ENCODE measurements at regions not wholly inside any gene's neighbourhood (a gene's known extent, or its start where the extent isn't known, plus 50 kb on each side); places are given as distances from the start of the nearest gene placed in this dataset.

GRCh38 chr12:20220339-20220738 lies 148.0 kb upstream of the PDE3A start:
- Histone ChIP-seq H3K4me2 (ENCODE audit: low read depth, low read length) (no peak overlapping the region), H3K56ac (ENCODE audit: extremely low read depth, insufficient read depth, low read length) (no peak overlapping the region), H2BK20ac (ENCODE audit: low read depth, low read length) (no peak overlapping the region), H3K18ac (ENCODE audit: low read depth, low read length) (no peak overlapping the region), H3K23ac (ENCODE audit: low read depth, low read length) (no peak overlapping the region), H2BK15ac (ENCODE audit: low read depth, low read length) (no peak overlapping the region), H2AK9ac (replicated peaks; ENCODE audit: low read depth, low read length, poor library complexity) (no peak overlapping the region), H3K79me1 (ENCODE audit: low read depth in 1 of 2, low read length in 2 of 2) (no peaks in the 10 kb centered on the region), H3K4ac (ENCODE audit: low read depth, low read length) (no peak overlapping the region), H3K9ac (ENCODE audit: low read depth, low read length) (no peak overlapping the region), H4K91ac (ENCODE audit: insufficient read depth, low read depth, low read length) (no peak overlapping the region), H3K36me3 (ENCODE audit: control insufficient read depth, insufficient read depth, low read length) (no peaks in the 10 kb centered on the region), H4K8ac (ENCODE audit: low read depth in 2 of 2, low read length in 2 of 2) (no peak overlapping the region), H3K4me3 (ENCODE audit: insufficient read depth, low read depth, low read length) (no peak overlapping the region), H4K5ac (ENCODE audit: low read depth, low read length) (no peak overlapping the region), H2BK120ac (ENCODE audit: low read depth, low read length) (no peak overlapping the region), H2AK5ac (ENCODE audit: low read depth, low read length) (no peak overlapping the region), H3K27me3 (ENCODE audit: control insufficient read depth, insufficient read depth, low read length) (no peaks in the 10 kb centered on the region), H3K14ac (replicated peaks; ENCODE audit: low read depth, low read length) (no peak overlapping the region), H2BK5ac (ENCODE audit: low read depth, low read length, poor library complexity, severe bottlenecking) (no peak overlapping the region), H2AFZ (replicated peaks; ENCODE audit: low read length, poor library complexity) (no peak overlapping the region), H3K9me1 (ENCODE audit: insufficient read depth, low read length) (no peaks in the 10 kb centered on the region), H4K20me1 (ENCODE audit: insufficient read depth, low read length) (no peaks in the 10 kb centered on the region), H3K27ac (ENCODE audit: insufficient read depth, low read length) (no peak overlapping the region), H3K9me3 (ENCODE audit: control insufficient read depth, insufficient read depth, low read length) (no peaks in the 10 kb centered on the region), H3K4me1 (ENCODE audit: control insufficient read depth, insufficient read depth, low read length) (no peaks in the 10 kb centered on the region)
- CTCF ChIA-PET: no interaction called here
- no TSS peak for BruUV-seq (replicated peaks)
- in situ Hi-C loops (cut with MboI; ENCODE audit: low sequenced_read_pairs) (loop anchor here (25.0 kb wide), 1 partner anchor 308 kb away; no protein-coding TSS in a partner anchor), dilution Hi-C loops (cut with HindIII; ENCODE audit: low sequenced_read_pairs, unreplicated experiment) (no loop called here), intact Hi-C loops (cut with micrococcal nuclease) (loop anchor here (10.0 kb wide), 1 partner anchor 306 kb away; no protein-coding TSS in a partner anchor)
- DNase-seq (peak; percentile 34), ATAC-seq (ENCODE audit: low read depth) (0 out of 2 replicates have a peak, but pooled peaks have one; percentile 17)
- TF ChIP-seq MAZ (IDR thresholded peaks at IDR 0.05; ENCODE audit: borderline replicate concordance, low read depth, low read length) (no peak), MAFK (IDR thresholded peaks at IDR 0.05; ENCODE audit: low read depth, low read length) (no peak), MXI1 (IDR thresholded peaks at IDR 0.05; ENCODE audit: borderline replicate concordance, low read depth, low read length) (no peak), BHLHE40 (IDR thresholded peaks at IDR 0.05; ENCODE audit: low read depth, low read length) (no peak), CTCF (conservative IDR thresholded peaks at IDR 0.05; ENCODE audit: low read depth, low read length) (peak; percentile 34; the same call in 1 of the 2 replicates), RAD21 (IDR thresholded peaks at IDR 0.05; ENCODE audit: low read length) (peak; percentile 45), NFE2L2 (IDR thresholded peaks at IDR 0.05; ENCODE audit: low read depth, low read length) (no peak), RFX5 (IDR thresholded peaks at IDR 0.05; ENCODE audit: low read depth, low read length) (no peak), SMC3 (IDR thresholded peaks at IDR 0.05; ENCODE audit: low read depth, low read length) (0 out of 2 replicates have a peak, but pooled peaks have one; percentile 11), RCOR1 (IDR thresholded peaks at IDR 0.05; ENCODE audit: insufficient replicate concordance, low read length) (no peak), CEBPB (IDR thresholded peaks at IDR 0.05; ENCODE audit: low read depth, low read length) (no peak), POLR2A (IDR thresholded peaks at IDR 0.05; ENCODE audit: low read depth, low read length) (no peak), FOS (IDR thresholded peaks at IDR 0.05; ENCODE audit: low read depth, low read length) (no peak), ELK1 (IDR thresholded peaks at IDR 0.05; ENCODE audit: borderline replicate concordance, low read depth, low read length) (no peak), CHD1 (IDR thresholded peaks at IDR 0.05; ENCODE audit: low read depth, low read length) (no peak), USF2 (IDR thresholded peaks at IDR 0.05; ENCODE audit: low read depth, low read length) (no peak)
- WGBS, 2 experiments (ENCODE audit: extremely low coverage in 2 of 2, insufficient read length in 1 of 2): no CpG with 5 or more reads among the region's 1 CpG
- POLR2A ChIA-PET (ENCODE audit: unreplicated experiment): no interaction called here
